ENCODE measurements at regions not wholly inside any gene's neighbourhood (a gene's known extent, or its start where the extent isn't known, plus 50 kb on each side); places are given as distances from the start of the nearest gene placed in this dataset.

- 0 out of 2 replicates have a peak, but pooled peaks have one; percentile 9 for TF ChIP-seq CTCF (CRISPR knock-in tag; IDR thresholded peaks at IDR 0.05)
- TF ChIP-seq SIN3A (IDR thresholded peaks at IDR 0.05; ENCODE audit: borderline replicate concordance, low read depth, low read length) = no peak
- no peak for TF ChIP-seq REST (IDR thresholded peaks at IDR 0.05; ENCODE audit: borderline replicate concordance in 1 of 2, low read depth in 1 of 2, low read length in 2 of 2)
- TF ChIP-seq ZNF274 (CRISPR knock-in tag; IDR thresholded peaks at IDR 0.05) = no peak
- no peak for TF ChIP-seq ZNF232 (CRISPR knock-in tag; IDR thresholded peaks at IDR 0.05; ENCODE audit: borderline replicate concordance)
- no peak for TF ChIP-seq KAT7 (CRISPR knock-in tag; IDR thresholded peaks at IDR 0.05; ENCODE audit: borderline replicate concordance)
- TF ChIP-seq ZNF883 (CRISPR knock-in tag; IDR thresholded peaks at IDR 0.05; ENCODE audit: not compliant biosample characterization) = no peak
- TF ChIP-seq POLR2A (IDR thresholded peaks at IDR 0.05; ENCODE audit: insufficient read depth in 1 of 2, low read depth in 2 of 2, low read length in 2 of 2) = no peak
- no peak for TF ChIP-seq RBFOX2 (IDR thresholded peaks at IDR 0.05; ENCODE audit: low read depth, low read length)
- no peak for TF ChIP-seq KLF13 (CRISPR knock-in tag; IDR thresholded peaks at IDR 0.05)
- TF ChIP-seq ZNF121 (CRISPR knock-in tag; IDR thresholded peaks at IDR 0.05) = no peak
Measured at GRCh38 chr1:90614872-90615271, 102.2 kb downstream of the BARHL2 start.

Measured in HepG2 (cell line).